ENCODE measurements at regions not wholly inside any gene's neighbourhood (a gene's known extent, or its start where the extent isn't known, plus 50 kb on each side); places are given as distances from the start of the nearest gene placed in this dataset.
A peak's percentile ranks its signal among the peaks of the same experiment; 100 is the strongest.

- no peak for DNase-seq
Measured at GRCh38 chr12:59079002-59079401, 158.7 kb upstream of the LRIG3 start.

- peak in 1 of 2 experiments; percentile 6 for DNase-seq
Measured at GRCh38 chr12:59077575-59078426, 157.5 kb upstream of the LRIG3 start.

- DNase-seq = no peak
Measured at GRCh38 chr12:59077153-59077552, 156.8 kb upstream of the LRIG3 start.

GRCh38 chr12:59076622-59077021 lies 156.3 kb upstream of the LRIG3 start:
- DNase-seq = no peak

- DNase-seq = no peak
Measured at GRCh38 chr12:59075968-59076490, 155.7 kb upstream of the LRIG3 start.

- DNase-seq = no peak
Measured at GRCh38 chr12:59075141-59075540, 154.8 kb upstream of the LRIG3 start.

- peak; percentile 20 to 59 for DNase-seq
Measured at GRCh38 chr12:59070322-59070933, 150.1 kb upstream of the LRIG3 start.

GRCh38 chr12:59069516-59069915 lies 149.2 kb upstream of the LRIG3 start:
- no peak for DNase-seq

- no peak for DNase-seq
Measured at GRCh38 chr12:59068436-59068835, 148.1 kb upstream of the LRIG3 start.

- DNase-seq = peak in 1 of 2 experiments; percentile 25
Measured at GRCh38 chr12:59067083-59067482, 146.8 kb upstream of the LRIG3 start.

- DNase-seq = no peak
Measured at GRCh38 chr12:59066445-59066844, 146.1 kb upstream of the LRIG3 start.

GRCh38 chr12:59059088-59059935 lies 139.0 kb upstream of the LRIG3 start:
- DNase-seq = no peak

- DNase-seq = no peak
Measured at GRCh38 chr12:59056966-59057365, 136.7 kb upstream of the LRIG3 start.

- peak in 1 of 2 experiments; percentile 8 for DNase-seq
Measured at GRCh38 chr12:59055204-59055860, 135.0 kb upstream of the LRIG3 start.

GRCh38 chr12:59053266-59053899 lies 133.1 kb upstream of the LRIG3 start:
- DNase-seq = peak in 1 of 2 experiments; percentile 33

GRCh38 chr12:59046763-59047534 lies 126.6 kb upstream of the LRIG3 start:
- no peak for DNase-seq

- no peak for DNase-seq
Measured at GRCh38 chr12:59044791-59045190, 124.5 kb upstream of the LRIG3 start.

- no peak for DNase-seq
Measured at GRCh38 chr12:59041241-59042121, 121.2 kb upstream of the LRIG3 start.

- DNase-seq = no peak
Measured at GRCh38 chr12:59040656-59041055, 120.4 kb upstream of the LRIG3 start.

- no peak for DNase-seq
Measured at GRCh38 chr12:59040043-59040442, 119.7 kb upstream of the LRIG3 start.
